Activated CD8-positive, alpha-beta memory T cell treated with anti-CD3 and anti-CD28 coated beads, Interleukin-2, amount 10 ng/mL, durations not matched to agents 7 days and 5 days (primary cell): ENCODE measurements at regions not wholly inside any gene's neighbourhood (a gene's known extent, or its start where the extent isn't known, plus 50 kb on each side); places are given as distances from the start of the nearest gene placed in this dataset.
"Not testable (repeated sequence)": the region's sequence is repeated elsewhere in the genome, so short reads cannot be mapped to it uniquely, and the experiment has no call there.

Source experiments
- ATAC-seq: fragments of 150-1000 bp; cut with Tn5 transposase; one replicate; pipeline ENCODE4 v1.10.0; 2021; ENCODE audit warnings: moderate library complexity
- CTCF ChIA-PET: fragments of 350-600 bp; sonication (Branson Sonifier 250); formaldehyde crosslinking; loops from one replicate; lab custom pipeline; 2021; ENCODE audit warnings: antibody characterized with exemption; lab: Charles Lee
- DNase-seq: peaks from one replicate; pipeline ENCODE4 v3.0.0-alpha.2; 2020
- H3K27ac Mint-ChIP-seq: one replicate; pipeline ENCODE4 v1.8.0; 2021; ENCODE audit warnings: mild to moderate bottlenecking, mixed read lengths
- H3K27me3 Mint-ChIP-seq: one replicate; pipeline ENCODE4 v1.8.0; 2021; ENCODE audit warnings: mixed read lengths
- H3K36me3 Mint-ChIP-seq: one replicate; pipeline ENCODE4 v1.8.0; 2021; ENCODE audit warnings: mild to moderate bottlenecking, mixed read lengths
- H3K4me1 Mint-ChIP-seq: one replicate; pipeline ENCODE4 v1.8.0; 2021; ENCODE audit warnings: mixed read lengths
- H3K4me3 Mint-ChIP-seq: one replicate; pipeline ENCODE4 v1.8.0; 2021; ENCODE audit warnings: mild to moderate bottlenecking, moderate library complexity, mixed read lengths
- H3K9me3 Mint-ChIP-seq: one replicate; pipeline ENCODE4 v1.8.0; 2022; ENCODE audit warnings: low read depth, mixed read lengths

- no peaks in the 10 kb centered on the region for H3K27me3 Mint-ChIP-seq
- H3K4me1 Mint-ChIP-seq, result no peaks in the 10 kb centered on the region
- ATAC-seq (no peak), DNase-seq (no peak)
- H3K9me3 Mint-ChIP-seq, result no peaks in the 10 kb centered on the region
- H3K27ac Mint-ChIP-seq, result no peak overlapping the region
- CTCF ChIA-PET, result no interaction called here
- no peaks in the 10 kb centered on the region for H3K36me3 Mint-ChIP-seq
- no peak overlapping the region for H3K4me3 Mint-ChIP-seq
Measured at GRCh38 chr5:44953078-44953477, 144.3 kb downstream of the MRPS30 start.

- H3K27ac Mint-ChIP-seq, DNase-seq, CTCF ChIA-PET, ATAC-seq, H3K4me1 Mint-ChIP-seq, H3K27me3 Mint-ChIP-seq, H3K9me3 Mint-ChIP-seq, H3K4me3 Mint-ChIP-seq, H3K36me3 Mint-ChIP-seq: not testable (repeated sequence)
Measured at GRCh38 chr5:44958943-44959454, 150.3 kb downstream of the MRPS30 start.

- no peaks in the 10 kb centered on the region for H3K27me3 Mint-ChIP-seq
- CTCF ChIA-PET, result no interaction called here
- no peaks in the 10 kb centered on the region for H3K36me3 Mint-ChIP-seq
- no peak for DNase-seq
- no peak overlapping the region for H3K27ac Mint-ChIP-seq
- no peak overlapping the region for H3K4me3 Mint-ChIP-seq
- H3K9me3 Mint-ChIP-seq, result no peaks in the 10 kb centered on the region
- no peak for ATAC-seq
- H3K4me1 Mint-ChIP-seq, result no peaks in the 10 kb centered on the region
Measured at GRCh38 chr5:44969825-44970224, 161.1 kb downstream of the MRPS30 start.

- H3K27ac Mint-ChIP-seq, H3K36me3 Mint-ChIP-seq, CTCF ChIA-PET, H3K4me1 Mint-ChIP-seq, H3K27me3 Mint-ChIP-seq, H3K9me3 Mint-ChIP-seq, H3K4me3 Mint-ChIP-seq, ATAC-seq, DNase-seq: not testable (repeated sequence)
Measured at GRCh38 chr5:44970963-44971362, 162.2 kb downstream of the MRPS30 start.

- Mint-ChIP-seq H3K27ac (no peak overlapping the region), H3K36me3 (no peaks in the 10 kb centered on the region), H3K4me3 (no peak overlapping the region), H3K27me3 (no peaks in the 10 kb centered on the region), H3K9me3 (peaks cover 2% of the 10 kb centered on the region), H3K4me1 (no peaks in the 10 kb centered on the region)
- CTCF ChIA-PET, result interaction anchor here (1.4 kb wide), 1 partner anchor 12 kb away, joined by 4 read pairs; no protein-coding TSS in a partner anchor
- DNase-seq, result no peak
- ATAC-seq, result no peak
Measured at GRCh38 chr5:44974813-44975212, 166.1 kb downstream of the MRPS30 start.

- CTCF ChIA-PET, result no interaction called here
- no peaks in the 10 kb centered on the region for H3K4me1 Mint-ChIP-seq
- H3K4me3 Mint-ChIP-seq, result no peak overlapping the region
- H3K27me3 Mint-ChIP-seq, result no peaks in the 10 kb centered on the region
- H3K36me3 Mint-ChIP-seq, result no peaks in the 10 kb centered on the region
- DNase-seq, result no peak
- no peak for ATAC-seq
- H3K9me3 Mint-ChIP-seq, result peaks cover 18% of the 10 kb centered on the region
- H3K27ac Mint-ChIP-seq, result no peak overlapping the region
Measured at GRCh38 chr5:44981708-44982107, 173.0 kb downstream of the MRPS30 start.

- H3K27ac Mint-ChIP-seq, result no peak overlapping the region
- no peaks in the 10 kb centered on the region for H3K27me3 Mint-ChIP-seq
- no peak overlapping the region for H3K4me3 Mint-ChIP-seq
- no peaks in the 10 kb centered on the region for H3K4me1 Mint-ChIP-seq
- CTCF ChIA-PET, result no interaction called here
- ATAC-seq, result no peak
- no peaks in the 10 kb centered on the region for H3K36me3 Mint-ChIP-seq
- no peak for DNase-seq
- H3K9me3 Mint-ChIP-seq, result peaks cover 18% of the 10 kb centered on the region
Measured at GRCh38 chr5:44983006-44983405, 174.3 kb downstream of the MRPS30 start.

- peaks cover 21% of the 10 kb centered on the region for H3K9me3 Mint-ChIP-seq
- H3K27ac Mint-ChIP-seq, result no peak overlapping the region
- no peak for ATAC-seq
- no peaks in the 10 kb centered on the region for H3K27me3 Mint-ChIP-seq
- H3K36me3 Mint-ChIP-seq, result no peaks in the 10 kb centered on the region
- no peak for DNase-seq
- H3K4me1 Mint-ChIP-seq, result no peaks in the 10 kb centered on the region
- CTCF ChIA-PET, result no interaction called here
- no peak overlapping the region for H3K4me3 Mint-ChIP-seq
Measured at GRCh38 chr5:44987026-44987425, 178.3 kb downstream of the MRPS30 start.

- no peaks in the 10 kb centered on the region for H3K36me3 Mint-ChIP-seq
- H3K27ac Mint-ChIP-seq, result no peak overlapping the region
- CTCF ChIA-PET, result no interaction called here
- no peaks in the 10 kb centered on the region for H3K27me3 Mint-ChIP-seq
- DNase-seq (no peak), ATAC-seq (no peak)
- no peaks in the 10 kb centered on the region for H3K4me1 Mint-ChIP-seq
- H3K4me3 Mint-ChIP-seq, result no peak overlapping the region
- H3K9me3 Mint-ChIP-seq, result peaks cover 4% of the 10 kb centered on the region
Measured at GRCh38 chr5:44991693-44992092, 182.9 kb downstream of the MRPS30 start.

- no peaks in the 10 kb centered on the region for H3K27me3 Mint-ChIP-seq
- H3K27ac Mint-ChIP-seq, result no peak overlapping the region
- DNase-seq (no peak), ATAC-seq (no peak)
- H3K4me3 Mint-ChIP-seq, result no peak overlapping the region
- H3K36me3 Mint-ChIP-seq, result no peaks in the 10 kb centered on the region
- H3K9me3 Mint-ChIP-seq, result peaks cover 4% of the 10 kb centered on the region
- CTCF ChIA-PET, result no interaction called here
- peaks cover 4% of the 10 kb centered on the region for H3K4me1 Mint-ChIP-seq
Measured at GRCh38 chr5:44993286-44993685, 184.5 kb downstream of the MRPS30 start.

GRCh38 chr5:44997506-44997905, 188.8 kb downstream of the MRPS30 start:
- Mint-ChIP-seq H3K27ac (no peak overlapping the region), H3K36me3 (no peaks in the 10 kb centered on the region), H3K9me3 (peaks cover 4% of the 10 kb centered on the region), H3K4me1 (peaks cover 4% of the 10 kb centered on the region), H3K4me3 (no peak overlapping the region), H3K27me3 (no peaks in the 10 kb centered on the region)
- CTCF ChIA-PET, result no interaction called here
- ATAC-seq (no peak), DNase-seq (no peak)

GRCh38 chr5:45007102-45007501, 198.4 kb downstream of the MRPS30 start:
- H3K27ac Mint-ChIP-seq, H3K36me3 Mint-ChIP-seq, ATAC-seq, H3K4me1 Mint-ChIP-seq, DNase-seq, H3K9me3 Mint-ChIP-seq, H3K4me3 Mint-ChIP-seq, H3K27me3 Mint-ChIP-seq, CTCF ChIA-PET: not testable (repeated sequence)

GRCh38 chr5:45017568-45017967, 208.8 kb downstream of the MRPS30 start:
- Mint-ChIP-seq H3K9me3 (peaks cover 4% of the 10 kb centered on the region), H3K4me1 (no peaks in the 10 kb centered on the region), H3K27ac (no peak overlapping the region), H3K36me3 (no peaks in the 10 kb centered on the region), H3K4me3 (no peak overlapping the region), H3K27me3 (no peaks in the 10 kb centered on the region)
- CTCF ChIA-PET, result interaction anchor here (1.5 kb wide), 1 partner anchor 12 kb away, joined by 4 read pairs; no protein-coding TSS in a partner anchor
- ATAC-seq (no peak), DNase-seq (no peak)

- CTCF ChIA-PET, result interaction anchor here (1.0 kb wide), 1 partner anchor 13 kb away, joined by 4 read pairs; no protein-coding TSS in a partner anchor
- Mint-ChIP-seq H3K27me3 (no peaks in the 10 kb centered on the region), H3K4me3 (no peak overlapping the region), H3K36me3 (no peaks in the 10 kb centered on the region), H3K27ac (no peak overlapping the region), H3K9me3 (peaks cover 5% of the 10 kb centered on the region), H3K4me1 (no peaks in the 10 kb centered on the region)
- no peak for DNase-seq
- no peak for ATAC-seq
Measured at GRCh38 chr5:45029553-45029952, 220.8 kb downstream of the MRPS30 start.

GRCh38 chr5:45035991-45036390, 227.2 kb downstream of the MRPS30 start:
- no peaks in the 10 kb centered on the region for H3K27me3 Mint-ChIP-seq

More at GRCh38 chr5:45035991-45036390, 227.2 kb downstream of the MRPS30 start:
- Mint-ChIP-seq H3K9me3 (no peaks in the 10 kb centered on the region), H3K27ac (no peak overlapping the region), H3K4me3 (no peak overlapping the region), H3K4me1 (no peaks in the 10 kb centered on the region), H3K36me3 (no peaks in the 10 kb centered on the region)
- DNase-seq, result no peak
- CTCF ChIA-PET, result no interaction called here
- ATAC-seq, result no peak
